Type B pancreatic cell (in vitro differentiated cells): ENCODE measurements at regions not wholly inside any gene's neighbourhood (a gene's known extent, or its start where the extent isn't known, plus 50 kb on each side); places are given as distances from the start of the nearest gene placed in this dataset.
A peak's percentile ranks its signal among the peaks of the same experiment; 100 is the strongest.

ENCODE experiments used
- DNase-seq: peaks from one replicate; pipeline ENCODE4 v3.0.0; 2021; ENCODE audit warnings: mixed read lengths; ENCODE audit not compliant: unreplicated experiment; ENCODE audit errors: extremely low spot score
- H3K27ac Mint-ChIP-seq: 2 replicates; pipeline ENCODE4 v1.8.0; 2021; ENCODE audit warnings: mild to moderate bottlenecking, mixed read lengths
- H3K27me3 Mint-ChIP-seq: 2 replicates; pipeline ENCODE4 v1.8.0; 2021; ENCODE audit warnings: mixed read lengths
- H3K36me3 Mint-ChIP-seq: 2 replicates; pipeline ENCODE4 v1.8.0; 2021; ENCODE audit warnings: mixed read lengths
- H3K4me1 Mint-ChIP-seq: one replicate; pipeline ENCODE4 v1.8.0; 2021; ENCODE audit warnings: mixed read lengths; ENCODE audit not compliant: unreplicated experiment
- H3K4me3 Mint-ChIP-seq: 2 replicates; pipeline ENCODE4 v1.8.0; 2021; ENCODE audit warnings: mild to moderate bottlenecking, mixed read lengths
- H3K9me3 Mint-ChIP-seq: 2 replicates; pipeline ENCODE4 v1.8.0; 2021; ENCODE audit warnings: mixed read lengths
- TF ChIP-seq, protein P1 (sequence below): fragments of 200-600 bp; sonication (generic); conservative IDR thresholded peaks from 2 replicates; pipeline ENCODE4 v1.5.0; 2021; ENCODE audit warnings: antibody characterized with exemption, mild to moderate bottlenecking

- H3K27me3 Mint-ChIP-seq = no peaks in the 10 kb centered on the region
- H3K27ac Mint-ChIP-seq = peak overlapping the region; percentile 89
- peak overlapping the region; percentile 44 for H3K4me3 Mint-ChIP-seq
- DNase-seq = no peak
- peaks cover 16% of the 10 kb centered on the region for H3K4me1 Mint-ChIP-seq
- TF ChIP-seq, protein P1, sequence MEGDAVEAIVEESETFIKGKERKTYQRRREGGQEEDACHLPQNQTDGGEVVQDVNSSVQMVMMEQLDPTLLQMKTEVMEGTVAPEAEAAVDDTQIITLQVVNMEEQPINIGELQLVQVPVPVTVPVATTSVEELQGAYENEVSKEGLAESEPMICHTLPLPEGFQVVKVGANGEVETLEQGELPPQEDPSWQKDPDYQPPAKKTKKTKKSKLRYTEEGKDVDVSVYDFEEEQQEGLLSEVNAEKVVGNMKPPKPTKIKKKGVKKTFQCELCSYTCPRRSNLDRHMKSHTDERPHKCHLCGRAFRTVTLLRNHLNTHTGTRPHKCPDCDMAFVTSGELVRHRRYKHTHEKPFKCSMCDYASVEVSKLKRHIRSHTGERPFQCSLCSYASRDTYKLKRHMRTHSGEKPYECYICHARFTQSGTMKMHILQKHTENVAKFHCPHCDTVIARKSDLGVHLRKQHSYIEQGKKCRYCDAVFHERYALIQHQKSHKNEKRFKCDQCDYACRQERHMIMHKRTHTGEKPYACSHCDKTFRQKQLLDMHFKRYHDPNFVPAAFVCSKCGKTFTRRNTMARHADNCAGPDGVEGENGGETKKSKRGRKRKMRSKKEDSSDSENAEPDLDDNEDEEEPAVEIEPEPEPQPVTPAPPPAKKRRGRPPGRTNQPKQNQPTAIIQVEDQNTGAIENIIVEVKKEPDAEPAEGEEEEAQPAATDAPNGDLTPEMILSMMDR = no peak
- peaks cover 26% of the 10 kb centered on the region for H3K9me3 Mint-ChIP-seq
- H3K36me3 Mint-ChIP-seq = peaks cover 14% of the 10 kb centered on the region
Measured at GRCh38 chr2:77807531-77808215, 285.5 kb upstream of the LRRTM4 start.

GRCh38 chr2:77808599-77808998 lies 286.4 kb upstream of the LRRTM4 start:
- TF ChIP-seq, protein P1 = no peak
- H3K4me3 Mint-ChIP-seq = no peak overlapping the region
- H3K27me3 Mint-ChIP-seq = no peaks in the 10 kb centered on the region
- peaks cover 14% of the 10 kb centered on the region for H3K36me3 Mint-ChIP-seq
- H3K4me1 Mint-ChIP-seq = peaks cover 20% of the 10 kb centered on the region
- peak overlapping the region; percentile 89 for H3K27ac Mint-ChIP-seq
- H3K9me3 Mint-ChIP-seq = peaks cover 24% of the 10 kb centered on the region
- DNase-seq = no peak

DNA sequence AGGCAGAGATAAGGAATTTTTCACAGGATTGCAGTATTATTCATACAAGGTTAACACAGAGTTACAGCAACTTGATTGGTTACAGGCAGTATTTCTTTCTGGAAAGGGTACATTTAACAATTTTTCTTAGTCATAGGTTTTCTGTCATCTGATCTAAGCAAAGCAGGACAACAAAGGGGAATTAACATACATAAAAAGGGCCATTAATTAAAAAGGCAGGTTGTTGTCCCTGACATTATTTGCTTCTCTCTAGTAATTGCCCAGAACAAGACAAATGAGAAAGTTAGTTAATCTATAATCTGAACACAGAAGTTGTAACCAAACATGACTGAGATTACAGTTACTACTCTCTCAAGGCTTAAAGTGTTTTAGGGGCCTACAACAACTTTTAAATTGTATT lies 291.4 kb upstream of the LRRTM4 start:
- H3K4me3 Mint-ChIP-seq = no peak overlapping the region
- TF ChIP-seq, protein P1 = no peak
- H3K9me3 Mint-ChIP-seq = peaks cover 3% of the 10 kb centered on the region
- no peaks in the 10 kb centered on the region for H3K27me3 Mint-ChIP-seq
- peaks cover 5% of the 10 kb centered on the region for H3K4me1 Mint-ChIP-seq
- no peak for DNase-seq
- peaks cover 6% of the 10 kb centered on the region for H3K36me3 Mint-ChIP-seq
- H3K27ac Mint-ChIP-seq = peak overlapping the region; percentile 55

DNA sequence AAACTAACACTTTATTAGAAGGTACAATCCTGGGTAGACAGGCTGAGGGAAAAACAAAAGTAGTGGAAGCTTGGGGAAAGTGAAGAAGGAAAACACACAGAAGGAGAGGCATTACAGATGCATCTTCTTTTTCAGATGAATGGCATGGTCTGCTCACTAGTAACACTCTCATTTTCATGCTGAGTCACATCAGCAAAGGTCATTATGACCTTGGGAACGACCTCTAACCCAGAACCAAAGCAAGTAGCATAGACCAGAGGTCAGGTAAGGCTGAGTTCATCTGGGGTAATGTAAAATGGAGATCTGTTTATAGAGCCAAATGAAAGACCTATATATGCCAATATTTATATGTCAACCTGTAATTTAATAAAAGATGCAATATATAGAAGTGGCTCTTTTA lies 294.4 kb upstream of the LRRTM4 start:
- H3K27ac Mint-ChIP-seq = no peak overlapping the region
- peaks cover 2% of the 10 kb centered on the region for H3K36me3 Mint-ChIP-seq
- no peaks in the 10 kb centered on the region for H3K9me3 Mint-ChIP-seq
- TF ChIP-seq, protein P1 = no peak
- no peak overlapping the region for H3K4me3 Mint-ChIP-seq
- no peak for DNase-seq
- H3K27me3 Mint-ChIP-seq = no peaks in the 10 kb centered on the region
- H3K4me1 Mint-ChIP-seq = peaks cover 5% of the 10 kb centered on the region

DNA sequence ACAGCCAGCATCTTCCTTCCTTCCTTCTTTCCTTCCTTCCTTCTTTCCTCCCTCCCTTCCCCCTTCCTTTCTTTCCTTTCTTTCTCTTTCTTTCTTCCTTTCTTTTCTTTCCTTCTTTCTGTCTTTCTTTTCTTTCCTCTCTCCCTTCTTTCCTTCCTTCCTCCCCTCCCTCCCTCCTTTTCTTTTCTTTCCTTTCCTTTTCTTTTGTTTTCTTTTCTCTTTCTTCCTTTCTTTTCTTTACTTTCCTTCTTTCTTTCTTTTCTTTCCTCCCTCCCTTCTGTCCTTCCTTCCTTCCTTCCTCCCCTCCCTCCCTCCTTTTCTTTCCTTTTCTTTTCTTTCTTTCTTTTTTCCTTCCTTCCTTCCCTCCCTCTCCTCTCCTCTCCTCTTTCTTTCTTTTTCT lies 296.0 kb upstream of the LRRTM4 start:
- Mint-ChIP-seq H3K36me3 (no peaks in the 10 kb centered on the region), H3K4me3 (no peak overlapping the region), H3K4me1 (peaks cover 5% of the 10 kb centered on the region), H3K27ac (no peak overlapping the region), H3K27me3 (no peaks in the 10 kb centered on the region), H3K9me3 (no peaks in the 10 kb centered on the region)
- TF ChIP-seq, protein P1 = no peak
- no peak for DNase-seq

DNA sequence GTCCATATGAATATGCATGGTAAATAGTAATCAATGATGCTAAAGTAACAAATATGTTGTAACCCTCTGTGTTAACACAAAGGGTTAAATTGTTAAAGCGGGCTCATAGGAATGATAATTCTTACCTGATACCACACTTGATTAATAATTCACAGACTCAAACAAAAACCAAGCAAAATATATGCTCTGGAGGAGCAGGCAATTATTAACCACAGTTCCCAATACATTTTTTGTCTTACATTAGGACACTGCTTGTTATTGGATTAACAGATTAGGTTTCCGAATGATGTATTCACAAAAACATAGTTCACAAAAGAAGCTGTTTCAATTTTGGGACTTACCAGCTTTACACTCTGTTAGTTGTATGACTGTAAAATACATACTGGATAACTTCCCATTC lies 300.9 kb upstream of the LRRTM4 start:
- no peak for DNase-seq
- H3K4me3 Mint-ChIP-seq = no peak overlapping the region
- H3K36me3 Mint-ChIP-seq = no peaks in the 10 kb centered on the region
- H3K27ac Mint-ChIP-seq = no peak overlapping the region
- TF ChIP-seq, protein P1 = no peak
- H3K9me3 Mint-ChIP-seq = peaks cover 15% of the 10 kb centered on the region
- H3K27me3 Mint-ChIP-seq = no peaks in the 10 kb centered on the region
- no peaks in the 10 kb centered on the region for H3K4me1 Mint-ChIP-seq
